HG02763 (cell line): ENCODE measurements at regions not wholly inside any gene's neighbourhood (a gene's known extent, or its start where the extent isn't known, plus 50 kb on each side); places are given as distances from the start of the nearest gene placed in this dataset.
"Not testable (repeated sequence)": the region's sequence is repeated elsewhere in the genome, so short reads cannot be mapped to it uniquely, and the experiment has no call there.

Experiments used
- ATAC-seq: cut with Tn5 transposase; IDR thresholded peaks from one replicate; pipeline ENCODE4 v1.9.1; 2021; ENCODE audit warnings: mild to moderate bottlenecking, moderate library complexity; ENCODE audit not compliant: unreplicated experiment

DNA sequence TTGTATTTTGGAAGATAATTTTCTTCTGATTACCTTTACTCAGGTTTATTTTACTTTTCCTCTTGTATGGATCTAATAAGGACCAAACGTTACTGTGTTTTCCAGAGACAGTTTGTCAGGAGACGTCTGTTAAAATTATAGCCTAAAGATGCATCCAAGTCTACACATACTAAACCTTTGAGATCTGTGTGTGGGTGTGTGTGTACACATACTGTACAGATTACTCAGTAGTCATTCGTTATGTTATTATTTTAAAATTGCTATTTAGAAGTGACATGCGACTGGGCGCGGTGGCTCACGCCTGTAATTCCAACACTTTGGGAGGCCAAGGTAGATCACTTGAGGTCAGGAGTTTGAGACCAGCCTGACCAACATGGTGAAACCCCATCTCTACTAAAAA, 51.6 kb upstream of the CNTLN start:
- ATAC-seq = no peak

DNA sequence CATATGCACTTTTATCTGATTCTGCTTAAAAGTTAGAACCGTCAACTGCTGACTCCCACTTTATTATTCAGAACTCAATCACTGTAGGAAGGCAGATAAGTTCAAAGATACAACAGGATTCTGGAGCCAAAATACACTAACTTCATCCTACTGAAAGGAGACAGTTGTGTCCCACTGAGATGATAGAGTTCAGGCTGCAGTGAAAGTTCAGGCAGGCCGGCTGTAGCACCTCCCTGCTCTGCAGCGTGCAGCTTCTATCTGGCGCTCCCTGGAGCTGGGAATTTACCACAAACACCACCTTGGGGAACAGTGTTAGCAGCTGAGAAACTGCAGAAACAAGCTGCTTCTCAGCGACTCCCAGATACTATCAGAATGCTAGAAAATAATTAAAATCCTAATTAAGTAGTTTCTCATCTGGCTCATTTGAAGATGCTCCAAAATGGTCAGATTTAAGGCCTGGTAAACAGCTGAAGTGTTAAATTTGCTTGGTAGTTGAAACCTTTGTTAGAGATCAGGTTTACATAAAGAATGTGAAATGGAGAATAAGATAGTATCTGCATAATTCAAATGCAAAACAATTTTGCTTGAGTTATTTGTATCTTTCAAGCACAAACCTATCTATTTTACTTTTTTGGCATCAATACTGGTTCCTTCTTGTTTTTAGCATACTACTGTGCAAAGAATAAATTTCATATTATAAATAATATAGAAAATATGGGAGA, 52.3 kb upstream of the CNTLN start:
- ATAC-seq = no peak

GRCh38 chr9:17081814-17082213, 53.0 kb upstream of the CNTLN start:
- no peak for ATAC-seq

DNA sequence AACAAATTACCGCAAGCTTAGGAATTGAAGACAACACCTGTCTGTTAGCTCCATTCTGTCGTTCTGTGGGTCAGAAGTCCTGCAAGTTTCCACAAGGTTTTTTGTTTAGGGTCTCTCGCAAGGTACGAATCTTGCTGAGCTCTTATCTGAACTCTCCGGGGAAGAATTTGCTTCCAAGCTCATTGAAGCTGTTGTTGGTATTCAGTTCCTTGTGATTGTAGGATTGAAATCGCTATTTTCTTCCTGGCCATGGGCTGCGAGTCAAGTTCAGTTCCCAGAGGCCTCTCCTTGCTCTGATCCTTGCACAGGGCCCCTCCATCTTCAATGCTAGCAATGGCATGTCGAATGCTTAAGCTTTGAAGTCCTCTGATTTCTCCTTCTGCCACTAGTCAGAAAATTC, 53.5 kb upstream of the CNTLN start:
- ATAC-seq = no peak

- no peak for ATAC-seq
Observed at GRCh38 chr9:17075758-17076485, 58.9 kb upstream of the CNTLN start.

DNA sequence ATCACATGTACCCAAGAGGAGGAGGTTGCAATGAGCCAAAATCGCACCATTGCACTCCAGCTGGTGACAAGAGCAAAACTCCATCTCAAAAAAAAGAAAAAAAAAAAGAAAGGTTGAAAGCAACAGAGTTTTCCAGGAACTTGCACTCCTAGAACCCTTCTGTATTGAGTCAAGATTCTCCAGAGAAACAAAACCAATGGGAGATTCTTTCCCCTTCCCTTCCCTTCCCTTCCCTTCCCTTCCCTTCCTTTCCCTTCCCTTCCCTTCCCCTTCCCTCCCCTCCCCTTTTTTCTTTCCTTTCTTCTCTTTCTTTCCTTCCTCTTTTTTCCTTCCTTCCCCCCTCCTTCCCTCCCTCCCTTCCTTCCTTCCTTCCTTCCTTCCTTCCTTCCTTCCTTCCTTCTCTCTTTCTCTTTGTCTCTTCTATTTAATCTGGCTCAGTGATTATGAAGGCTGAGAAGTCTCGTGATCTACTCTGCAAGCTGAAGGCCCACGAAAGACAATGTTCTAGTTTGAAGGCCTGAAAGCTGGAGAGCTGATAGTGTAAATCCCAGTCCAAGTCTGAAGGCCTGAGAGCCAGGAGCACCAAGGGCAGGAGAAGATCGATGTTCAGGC, 59.6 kb upstream of the CNTLN start:
- ATAC-seq = no peak

DNA sequence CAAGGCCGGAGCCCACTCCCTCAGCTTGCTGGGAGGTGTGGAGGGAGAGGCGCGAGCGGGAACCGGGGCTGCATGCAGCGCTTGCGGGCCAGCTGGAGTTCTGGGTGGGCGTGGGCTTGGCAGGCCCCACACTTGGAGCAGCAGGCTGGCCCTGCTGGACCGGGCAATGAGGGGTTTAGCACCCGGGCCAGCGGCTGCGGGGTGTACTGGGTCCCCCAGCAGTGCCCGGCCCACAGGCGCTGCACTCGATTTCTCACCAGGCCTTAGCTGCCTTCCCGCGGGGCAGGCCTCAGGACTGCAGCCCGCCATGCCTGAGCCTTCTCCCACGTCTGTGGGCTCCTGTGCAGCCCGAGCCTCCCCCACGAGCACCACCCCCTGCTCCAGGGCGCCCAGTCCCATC, 62.3 kb upstream of the CNTLN start:
- ATAC-seq = not testable (repeated sequence)

- ATAC-seq = no peak
Observed at GRCh38 chr9:17068671-17069070, 66.2 kb upstream of the CNTLN start.

- no peak for ATAC-seq
Observed at GRCh38 chr9:17065062-17065461, 69.8 kb upstream of the CNTLN start.

DNA sequence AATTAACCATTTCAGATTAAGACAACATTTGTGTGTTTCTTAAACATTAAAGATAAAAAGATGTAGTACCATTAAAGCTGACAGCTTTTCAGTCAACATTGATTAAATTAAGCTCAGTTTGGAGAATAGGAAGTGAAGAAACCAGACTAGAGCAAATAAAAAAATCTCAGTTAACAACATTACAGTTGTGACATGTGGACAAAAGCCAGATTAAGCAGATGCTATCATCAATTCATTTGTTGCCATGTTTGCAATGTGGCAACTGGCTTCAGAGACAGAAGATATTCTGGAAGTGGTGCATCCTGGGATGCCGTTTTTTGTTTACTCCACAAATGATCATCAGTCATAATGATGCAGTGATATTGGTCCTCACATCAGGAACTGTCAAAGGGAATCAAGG, 70.3 kb upstream of the CNTLN start:
- no peak for ATAC-seq

DNA sequence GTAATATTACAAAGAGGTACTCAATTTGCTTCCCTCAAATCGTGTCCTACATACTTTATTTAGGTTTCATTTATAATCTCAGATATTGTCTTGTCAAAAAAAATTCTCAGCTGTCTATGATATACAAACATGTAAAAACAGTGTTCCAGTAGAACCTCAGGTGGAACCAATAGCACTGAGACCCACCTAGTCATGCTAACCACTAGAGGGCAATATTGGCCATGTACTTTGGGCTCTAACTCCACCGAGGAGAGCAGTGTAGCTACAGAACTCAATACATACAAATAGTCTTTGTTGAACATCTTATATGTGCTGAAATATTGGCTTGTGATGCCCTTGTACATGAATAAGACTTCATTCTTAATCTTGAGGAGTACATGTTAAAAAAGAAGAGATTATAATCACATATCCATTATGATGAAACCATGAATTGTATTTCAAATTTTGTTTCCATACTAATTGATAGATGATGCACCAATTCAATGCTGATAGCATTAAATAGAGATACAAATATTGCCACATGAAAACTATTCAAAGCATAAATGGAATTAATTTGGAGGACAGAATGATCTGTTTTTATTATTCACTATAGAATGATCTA, 71.2 kb upstream of the CNTLN start:
- peak; percentile 64 for ATAC-seq

DNA sequence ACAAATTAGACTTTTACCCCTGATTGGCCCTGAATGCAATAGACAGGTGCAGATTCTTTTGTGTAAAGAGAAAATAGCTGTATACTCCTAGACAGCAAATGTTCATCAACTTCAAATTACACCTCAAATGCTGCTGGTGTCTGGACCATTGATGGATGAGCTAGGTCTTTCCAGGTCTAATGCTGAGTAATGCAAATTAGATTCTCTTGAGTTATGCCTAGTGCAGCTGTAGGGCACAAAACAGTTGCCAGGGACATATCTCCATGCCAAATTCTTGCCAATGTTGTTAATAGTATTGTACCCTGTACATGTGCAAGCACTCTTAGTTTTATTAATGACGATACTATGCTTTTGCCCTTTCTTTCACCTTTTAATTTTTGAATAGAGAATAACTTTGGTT, 72.3 kb upstream of the CNTLN start:
- ATAC-seq = no peak

DNA sequence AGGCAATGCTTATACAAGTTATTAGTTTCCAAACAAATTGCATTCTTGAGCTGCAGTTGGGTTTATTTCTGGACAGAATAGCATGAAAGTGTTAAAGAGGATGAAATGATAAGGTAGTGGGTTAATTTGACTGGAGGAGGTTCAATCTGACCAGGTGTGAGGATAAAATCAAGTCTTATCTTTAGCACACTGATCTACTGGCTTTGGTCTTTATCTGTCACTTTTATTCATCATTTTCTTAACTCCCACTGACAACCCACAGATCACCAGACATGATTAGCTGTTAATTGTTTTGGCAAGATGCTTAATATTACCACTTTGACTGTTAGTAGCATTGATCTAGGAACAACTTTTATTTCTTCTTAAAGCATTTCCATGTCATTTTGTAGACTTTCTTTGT, 74.4 kb upstream of the CNTLN start:
- ATAC-seq = no peak

DNA sequence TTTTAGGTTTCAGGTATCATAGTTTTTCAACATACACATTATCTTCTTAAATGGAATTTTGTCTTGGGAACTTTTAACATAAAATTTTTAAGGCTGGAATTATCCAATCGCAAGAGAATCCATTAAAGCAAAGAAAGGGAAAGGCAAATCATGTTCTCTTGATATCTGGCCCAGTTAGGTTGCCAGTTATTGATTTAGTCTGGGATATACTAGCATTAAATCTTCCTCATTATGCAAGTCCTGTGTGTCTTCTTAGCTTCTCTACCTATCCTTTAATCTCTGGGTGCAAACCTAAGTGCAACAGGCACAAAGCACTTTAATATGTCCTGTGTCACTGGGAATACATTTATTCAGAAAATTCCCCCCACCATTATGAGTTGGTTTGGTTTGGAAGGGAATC, 75.4 kb upstream of the CNTLN start:
- ATAC-seq = no peak

DNA sequence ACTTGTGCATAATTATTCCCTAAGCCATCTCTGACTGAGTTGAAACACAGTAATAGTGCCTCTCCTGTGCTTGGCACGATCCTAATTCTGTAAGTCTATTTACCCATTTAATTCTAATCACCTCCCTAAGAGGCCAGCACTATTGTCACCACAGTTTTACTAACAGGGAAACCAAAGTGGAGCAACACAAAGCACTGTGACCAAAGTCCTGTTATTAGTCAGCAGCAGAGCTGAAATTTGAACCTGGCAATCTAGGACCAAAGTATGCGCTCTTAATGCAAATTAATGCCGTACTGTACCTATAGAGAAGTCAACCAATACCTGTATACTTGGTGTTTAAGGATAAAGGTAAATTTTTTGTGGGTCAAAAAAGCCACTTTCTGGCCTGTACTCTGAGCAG, 77.1 kb upstream of the CNTLN start:
- no peak for ATAC-seq

DNA sequence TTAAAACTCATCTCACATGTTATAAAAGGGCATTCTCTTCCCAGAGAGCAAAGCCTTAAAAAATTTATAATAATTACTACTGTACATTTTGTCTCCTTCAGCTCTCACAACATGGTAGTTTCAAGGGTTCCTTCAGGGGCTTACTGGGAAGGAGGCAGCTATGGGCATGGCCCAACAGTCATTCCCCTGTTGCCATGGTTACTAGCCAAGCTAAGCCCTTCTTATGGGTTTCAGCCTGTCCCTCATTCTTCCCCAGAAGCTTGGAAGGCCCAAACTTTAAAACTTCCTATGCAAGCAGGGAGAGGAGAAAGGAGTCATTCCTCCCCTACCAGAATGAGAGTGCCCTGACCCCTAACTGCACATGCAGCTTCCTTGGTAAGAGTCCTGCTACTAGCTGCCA, 82.2 kb upstream of the CNTLN start:
- no peak for ATAC-seq

- ATAC-seq = no peak
Observed at GRCh38 chr9:17045381-17045940, 89.4 kb upstream of the CNTLN start.

- no peak for ATAC-seq
Observed at GRCh38 chr9:17031546-17031945, 103.3 kb upstream of the CNTLN start.

- no peak for ATAC-seq
Observed at GRCh38 chr9:17025281-17025680, 109.6 kb upstream of the CNTLN start.

- no peak for ATAC-seq
Observed at GRCh38 chr9:17024129-17024528, 110.7 kb upstream of the CNTLN start.

- no peak for ATAC-seq
Observed at GRCh38 chr9:17021387-17021970, 113.4 kb upstream of the CNTLN start.
